ENCODE measurements at regions not wholly inside any gene's neighbourhood (a gene's known extent, or its start where the extent isn't known, plus 50 kb on each side); places are given as distances from the start of the nearest gene placed in this dataset.

DNA sequence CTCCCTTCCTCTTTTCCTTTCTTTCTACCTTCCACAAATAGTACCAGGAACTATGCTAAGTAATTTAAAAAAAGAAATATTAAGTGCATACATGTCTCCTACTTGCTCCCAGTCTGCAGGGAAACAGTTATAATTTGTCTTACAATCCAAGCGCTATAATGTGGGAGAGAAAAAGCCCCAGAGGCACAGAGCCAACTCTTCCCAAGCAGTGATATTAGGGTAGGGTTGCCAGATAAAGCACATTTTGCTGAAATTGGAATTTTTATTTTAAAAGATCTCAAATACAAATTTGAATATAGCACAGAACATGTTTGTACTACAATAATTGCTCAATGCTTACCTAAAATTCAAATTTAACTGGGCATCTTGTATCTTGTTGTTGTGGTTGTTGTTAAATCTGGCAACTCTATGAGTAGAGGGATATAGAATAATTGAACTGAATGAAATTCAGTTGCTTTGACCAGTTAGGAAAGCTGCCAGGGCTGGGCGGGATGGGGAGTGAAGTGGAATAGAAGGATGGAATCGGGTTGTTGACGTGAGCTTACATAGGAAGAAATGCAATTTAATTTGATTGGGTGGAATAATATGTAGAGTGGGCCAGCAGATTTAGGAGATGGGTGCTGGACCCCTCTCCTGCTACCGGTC is 52.6 kb upstream of the USP3 start:
- no peak for DNase-seq (ENCODE audit: low spot score)
- no peaks in the 10 kb centered on the region for H3K4me1 ChIP-seq (ENCODE audit: insufficient read depth, low read length, poor library complexity, severe bottlenecking)
- no peaks in the 10 kb centered on the region for H3K9me3 ChIP-seq (ENCODE audit: low read depth, low read length, poor library complexity, severe bottlenecking)
- no peak for TF ChIP-seq EZH2 (IDR thresholded peaks at IDR 0.05; ENCODE audit: borderline replicate concordance, low read depth, low read length, poor library complexity, severe bottlenecking)
- TF ChIP-seq, protein P1, sequence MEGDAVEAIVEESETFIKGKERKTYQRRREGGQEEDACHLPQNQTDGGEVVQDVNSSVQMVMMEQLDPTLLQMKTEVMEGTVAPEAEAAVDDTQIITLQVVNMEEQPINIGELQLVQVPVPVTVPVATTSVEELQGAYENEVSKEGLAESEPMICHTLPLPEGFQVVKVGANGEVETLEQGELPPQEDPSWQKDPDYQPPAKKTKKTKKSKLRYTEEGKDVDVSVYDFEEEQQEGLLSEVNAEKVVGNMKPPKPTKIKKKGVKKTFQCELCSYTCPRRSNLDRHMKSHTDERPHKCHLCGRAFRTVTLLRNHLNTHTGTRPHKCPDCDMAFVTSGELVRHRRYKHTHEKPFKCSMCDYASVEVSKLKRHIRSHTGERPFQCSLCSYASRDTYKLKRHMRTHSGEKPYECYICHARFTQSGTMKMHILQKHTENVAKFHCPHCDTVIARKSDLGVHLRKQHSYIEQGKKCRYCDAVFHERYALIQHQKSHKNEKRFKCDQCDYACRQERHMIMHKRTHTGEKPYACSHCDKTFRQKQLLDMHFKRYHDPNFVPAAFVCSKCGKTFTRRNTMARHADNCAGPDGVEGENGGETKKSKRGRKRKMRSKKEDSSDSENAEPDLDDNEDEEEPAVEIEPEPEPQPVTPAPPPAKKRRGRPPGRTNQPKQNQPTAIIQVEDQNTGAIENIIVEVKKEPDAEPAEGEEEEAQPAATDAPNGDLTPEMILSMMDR (conservative IDR thresholded peaks at IDR 0.05; ENCODE audit: low read depth, low read length): no peak
- CTCF ChIA-PET: no interaction called here
- no peak overlapping the region for H3K4me3 ChIP-seq (ENCODE audit: low read depth, low read length, poor library complexity, severe bottlenecking)
- H3K27ac ChIP-seq (ENCODE audit: low read depth, low read length, poor library complexity, severe bottlenecking): no peak overlapping the region
- intact Hi-C loops (cut with micrococcal nuclease; ENCODE audit: unreplicated experiment): no loop called here
- H3K36me3 ChIP-seq (ENCODE audit: insufficient read depth, low read length, poor library complexity, severe bottlenecking): no peaks in the 10 kb centered on the region
- POLR2A ChIA-PET (ENCODE audit: low non-redundant PET): no interaction called here
- BruUV-seq (replicated peaks): no TSS peak
- H3K27me3 ChIP-seq (replicated peaks; ENCODE audit: insufficient read depth, low read depth, low read length, poor library complexity): no peaks in the 10 kb centered on the region

DNA sequence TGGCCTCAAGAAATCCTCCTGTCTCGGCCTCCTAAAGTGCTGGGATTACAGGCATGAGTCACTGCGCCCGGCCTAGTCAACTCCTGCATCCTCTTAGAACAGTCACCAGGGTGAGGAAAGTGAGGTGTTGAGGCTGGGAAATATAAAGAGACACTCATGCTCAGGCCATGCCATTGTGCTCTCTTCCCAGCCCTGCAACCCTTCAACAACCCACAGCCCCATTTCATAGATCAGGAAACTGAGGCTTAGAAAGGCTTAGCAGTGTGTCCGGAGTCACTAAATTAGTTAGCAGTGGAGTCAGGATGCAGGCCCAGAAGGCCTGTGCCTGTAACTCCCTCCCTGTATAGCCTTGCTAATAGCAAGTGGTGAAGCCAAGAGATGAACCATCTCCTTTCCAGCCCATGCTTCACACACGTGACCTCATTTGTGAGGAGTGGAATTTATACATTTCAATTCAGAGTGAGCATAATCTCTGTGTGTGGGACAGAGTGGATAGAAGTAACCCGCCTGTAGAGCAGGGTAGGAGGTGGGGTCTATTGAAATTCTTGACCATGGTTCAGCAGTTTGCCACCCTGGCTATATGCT is 51.7 kb upstream of the USP3 start:
- DNase-seq (ENCODE audit: low spot score): no peak
- Histone ChIP-seq H3K27me3 (replicated peaks; ENCODE audit: insufficient read depth, low read depth, low read length, poor library complexity) (no peaks in the 10 kb centered on the region), H3K9me3 (ENCODE audit: low read depth, low read length, poor library complexity, severe bottlenecking) (no peaks in the 10 kb centered on the region), H3K4me3 (ENCODE audit: low read depth, low read length, poor library complexity, severe bottlenecking) (no peak overlapping the region), H3K36me3 (ENCODE audit: insufficient read depth, low read length, poor library complexity, severe bottlenecking) (no peaks in the 10 kb centered on the region), H3K4me1 (ENCODE audit: insufficient read depth, low read length, poor library complexity, severe bottlenecking) (no peaks in the 10 kb centered on the region), H3K27ac (ENCODE audit: low read depth, low read length, poor library complexity, severe bottlenecking) (no peak overlapping the region)
- TF ChIP-seq, protein P1 (conservative IDR thresholded peaks at IDR 0.05; ENCODE audit: low read depth, low read length): no peak
- TF ChIP-seq EZH2 (IDR thresholded peaks at IDR 0.05; ENCODE audit: borderline replicate concordance, low read depth, low read length, poor library complexity, severe bottlenecking): no peak
- ChIA-PET CTCF (no interaction called here), POLR2A (ENCODE audit: low non-redundant PET) (no interaction called here)
- BruUV-seq (replicated peaks): no TSS peak
- intact Hi-C loops (cut with micrococcal nuclease; ENCODE audit: unreplicated experiment): no loop called here

DNA sequence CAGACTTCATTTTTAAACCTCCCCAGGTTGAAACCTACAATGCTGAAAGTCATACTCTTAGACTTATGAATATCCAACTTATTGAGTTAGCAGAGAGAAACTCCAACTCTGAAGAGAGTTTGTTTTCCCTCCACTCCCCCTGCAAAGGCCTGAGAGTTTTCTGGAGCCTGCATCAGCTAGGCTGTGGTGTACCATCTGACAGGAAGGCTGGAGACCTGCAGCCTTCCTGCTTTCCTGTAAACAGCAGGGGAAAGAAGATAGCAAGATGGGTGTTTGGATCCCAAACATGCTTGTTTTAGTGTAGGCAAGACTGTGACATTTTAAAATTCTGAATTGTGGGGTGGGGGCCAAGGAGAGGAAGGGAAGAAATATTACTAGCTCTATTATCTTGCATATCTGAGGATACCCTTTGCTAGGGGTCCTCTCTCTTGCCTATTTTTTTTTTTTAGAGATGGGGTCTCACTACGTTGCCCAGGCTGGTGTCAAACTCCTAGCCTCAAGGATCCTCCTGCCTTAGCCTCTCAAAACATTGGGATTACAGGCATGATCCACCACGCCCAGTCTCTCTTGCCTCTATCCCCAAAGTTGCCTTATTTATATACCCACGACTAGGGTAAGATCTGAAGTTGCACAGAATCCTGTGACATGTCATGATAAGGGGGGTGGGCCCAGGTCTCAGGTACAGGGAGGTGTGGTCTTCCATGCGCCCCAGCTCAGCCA is 51.0 kb upstream of the USP3 start:
- Histone ChIP-seq H3K36me3 (ENCODE audit: insufficient read depth, low read length, poor library complexity, severe bottlenecking) (no peaks in the 10 kb centered on the region), H3K4me3 (ENCODE audit: low read depth, low read length, poor library complexity, severe bottlenecking) (no peak overlapping the region), H3K4me1 (ENCODE audit: insufficient read depth, low read length, poor library complexity, severe bottlenecking) (no peaks in the 10 kb centered on the region), H3K9me3 (ENCODE audit: low read depth, low read length, poor library complexity, severe bottlenecking) (no peaks in the 10 kb centered on the region), H3K27me3 (replicated peaks; ENCODE audit: insufficient read depth, low read depth, low read length, poor library complexity) (no peaks in the 10 kb centered on the region), H3K27ac (ENCODE audit: low read depth, low read length, poor library complexity, severe bottlenecking) (no peak overlapping the region)
- ChIA-PET POLR2A (ENCODE audit: low non-redundant PET) (no interaction called here), CTCF (no interaction called here)
- no TSS peak for BruUV-seq (replicated peaks)
- TF ChIP-seq EZH2 (IDR thresholded peaks at IDR 0.05; ENCODE audit: borderline replicate concordance, low read depth, low read length, poor library complexity, severe bottlenecking): no peak
- TF ChIP-seq, protein P1 (conservative IDR thresholded peaks at IDR 0.05; ENCODE audit: low read depth, low read length): no peak
- intact Hi-C loops (cut with micrococcal nuclease; ENCODE audit: unreplicated experiment): no loop called here
- DNase-seq (ENCODE audit: low spot score): no peak

All from A673 (cell line).